ENCODE measurements at regions not wholly inside any gene's neighbourhood (a gene's known extent, or its start where the extent isn't known, plus 50 kb on each side); places are given as distances from the start of the nearest gene placed in this dataset.

DNA sequence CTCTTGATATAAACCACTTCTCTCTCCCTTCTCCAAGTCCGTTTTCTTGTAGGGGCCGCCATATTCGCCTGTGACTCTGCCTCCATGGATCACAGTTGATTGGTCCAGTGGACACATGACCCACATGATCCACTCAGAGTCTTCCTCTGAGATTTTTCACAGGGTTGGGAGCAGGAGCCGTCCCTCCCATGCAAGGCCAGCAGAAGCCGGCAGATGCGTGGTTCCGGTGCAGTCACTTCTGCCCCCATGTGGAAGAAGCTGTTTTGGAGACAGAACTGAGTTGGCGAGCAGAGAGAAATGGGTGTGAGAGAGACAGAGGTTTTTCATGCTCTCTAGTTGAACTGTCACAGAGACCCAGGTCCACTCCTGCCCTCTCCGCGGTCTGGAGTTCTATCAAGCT is 83.3 kb downstream of the C16orf95 start:
- no peak for DNase-seq

DNA sequence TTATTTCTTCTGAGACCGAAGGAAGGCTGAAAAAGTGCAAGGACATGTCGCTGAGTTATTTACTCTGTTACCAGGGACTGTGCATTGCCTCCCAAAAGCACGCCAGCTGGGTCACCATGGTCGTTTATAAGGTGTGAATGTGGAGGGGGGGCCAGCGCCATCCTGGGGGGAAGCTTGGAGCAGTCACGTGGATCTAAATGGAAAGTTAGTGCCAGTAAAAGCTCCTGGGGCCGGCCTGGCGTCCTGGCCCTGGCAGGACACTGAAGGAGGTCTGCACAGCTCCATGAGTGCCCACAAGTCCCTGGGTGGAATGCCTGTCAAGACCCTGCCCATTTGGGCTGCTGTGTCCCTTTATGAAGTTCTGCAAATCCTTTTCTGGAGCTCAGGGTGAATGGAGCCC is 82.6 kb downstream of the C16orf95 start:
- DNase-seq, result no peak

DNA sequence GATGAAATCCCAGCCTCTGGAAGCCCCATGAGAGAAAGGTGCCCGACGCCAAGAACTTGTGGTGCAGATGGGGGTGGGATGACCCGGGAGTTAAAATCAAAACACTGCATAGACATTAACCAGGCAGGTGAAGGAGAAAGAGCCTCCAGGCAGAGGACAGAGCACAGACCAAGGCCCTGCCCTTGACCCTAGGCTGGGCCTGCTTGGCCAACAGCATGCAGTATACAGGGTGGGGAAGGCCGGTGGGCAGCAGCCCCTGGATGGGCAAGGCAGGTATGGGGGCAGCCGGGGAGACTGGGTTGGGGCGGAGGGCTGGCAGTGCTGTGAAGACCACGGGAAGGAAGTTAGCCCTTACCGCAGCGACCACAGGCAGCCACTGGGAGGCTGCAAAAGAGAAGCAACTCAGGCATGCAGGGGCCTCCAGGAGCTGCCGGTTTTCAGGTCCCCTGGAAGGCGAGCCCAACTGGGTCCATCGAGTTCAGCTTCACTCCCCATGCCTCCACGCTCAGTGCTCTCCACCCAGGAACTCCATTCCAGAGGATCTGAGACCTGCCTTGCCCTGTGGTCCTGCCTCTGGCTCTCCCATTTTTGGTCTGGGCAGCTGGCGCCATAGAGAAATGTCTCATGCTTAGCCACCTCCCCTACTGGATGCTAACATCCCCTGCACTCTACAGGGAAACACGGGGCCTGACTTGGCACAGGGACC is 81.2 kb downstream of the C16orf95 start:
- DNase-seq, result no peak

DNA sequence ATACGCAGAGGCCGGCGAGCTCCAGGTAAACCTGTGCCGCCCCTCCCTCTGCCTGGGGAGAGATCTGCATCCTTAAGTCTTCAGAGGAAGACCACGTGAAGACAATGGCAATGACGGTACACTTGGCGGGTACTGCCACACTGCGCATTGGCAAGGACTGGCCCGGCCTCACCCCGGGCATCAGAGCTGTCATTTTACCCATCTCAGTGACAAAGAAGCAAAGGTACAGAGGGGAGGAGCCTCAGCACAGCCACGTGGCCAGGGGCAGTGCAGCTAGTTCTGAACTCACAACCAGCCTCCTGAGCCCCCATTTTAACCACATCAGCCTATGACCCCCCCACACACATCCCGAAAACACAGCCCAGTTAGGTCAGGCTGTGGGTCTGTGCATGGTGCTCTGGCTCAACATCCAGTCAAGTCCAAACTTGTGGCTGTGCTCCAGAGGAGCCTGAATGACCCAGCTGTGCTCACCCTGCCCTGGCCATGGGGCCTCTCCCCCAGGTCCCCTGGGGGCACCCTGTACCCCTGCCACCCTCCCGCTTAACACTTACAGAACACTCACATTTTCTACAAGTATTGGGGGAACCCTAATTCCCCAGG is 80.6 kb downstream of the C16orf95 start:
- DNase-seq, result no peak

DNA sequence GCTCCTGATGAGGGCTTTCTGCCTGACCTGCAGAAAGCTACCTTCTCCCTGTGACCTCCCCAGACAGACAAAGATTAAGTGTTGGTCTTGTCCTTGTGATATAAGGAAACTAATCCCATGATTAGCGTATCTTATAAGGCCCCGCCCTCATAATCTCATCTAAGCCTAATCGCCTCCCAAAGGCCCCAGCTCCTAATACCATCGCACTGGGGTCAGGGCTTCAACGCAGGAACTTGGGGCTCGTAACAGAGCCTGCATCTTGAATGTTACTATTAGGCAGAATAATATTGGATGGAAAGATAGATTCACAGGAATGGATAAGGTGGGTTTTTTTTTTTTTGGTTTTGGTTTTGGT is 78.9 kb downstream of the C16orf95 start:
- DNase-seq, result no peak

DNA sequence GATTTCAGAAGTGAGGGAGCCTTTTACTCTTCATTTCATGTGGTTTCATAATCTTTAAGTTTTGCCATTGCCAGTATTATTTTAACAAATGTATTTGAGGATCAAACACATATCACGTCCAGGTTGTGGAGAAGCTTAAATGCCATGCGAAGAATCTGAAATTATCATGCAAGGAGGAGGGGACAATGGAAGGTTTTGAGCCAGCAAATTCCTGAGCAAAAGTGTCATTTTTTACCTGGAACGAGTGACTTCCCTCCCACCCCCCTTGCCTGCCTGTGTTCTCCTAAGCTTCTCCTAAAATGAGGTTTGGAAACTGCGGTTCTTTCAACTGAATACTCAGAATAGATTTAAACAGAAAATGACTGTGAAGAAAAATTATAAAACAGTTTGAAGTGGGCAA is 77.6 kb downstream of the C16orf95 start:
- DNase-seq, result no peak

DNA sequence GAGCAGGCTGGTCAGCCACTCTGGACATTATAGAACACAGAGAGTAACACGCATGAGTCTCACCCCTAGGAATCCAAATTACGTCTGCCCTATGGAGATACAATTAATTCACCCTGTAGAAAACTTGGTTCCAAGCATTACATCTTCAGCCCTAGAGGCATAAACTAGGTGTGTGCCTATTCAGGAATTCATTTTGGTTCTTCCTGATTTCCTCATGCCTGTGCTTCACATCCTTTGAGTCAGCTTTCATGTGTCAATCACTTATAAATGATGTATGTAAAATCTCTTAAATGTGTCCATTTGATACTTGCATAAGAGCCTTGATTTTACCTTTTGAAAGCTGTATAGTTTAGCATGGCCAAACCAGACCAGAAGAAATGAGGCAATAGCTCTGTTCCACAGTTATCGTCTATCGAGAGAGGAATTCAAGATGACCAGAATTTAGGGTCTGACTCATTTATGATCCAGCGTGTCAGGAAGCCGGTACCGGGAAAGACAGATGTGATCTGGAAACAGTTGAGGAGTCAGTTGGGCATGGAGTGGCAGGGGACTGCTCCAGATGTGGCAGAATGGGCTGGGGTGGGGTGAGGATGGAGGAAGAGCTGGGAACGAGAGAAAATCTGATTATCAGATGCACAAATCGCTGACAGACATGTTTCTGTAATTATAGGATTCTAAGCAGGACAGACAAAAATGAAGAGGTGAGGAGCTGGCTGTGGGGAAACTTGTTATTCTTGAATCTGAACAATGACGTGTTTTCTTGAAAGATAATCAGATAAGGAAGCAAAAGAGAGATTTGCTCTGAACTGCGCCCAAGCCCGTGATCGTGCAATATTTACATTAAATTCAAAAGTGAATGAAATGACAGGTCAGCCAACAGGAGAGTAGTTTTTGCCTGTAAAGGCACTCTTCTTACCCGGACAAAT is 76.7 kb downstream of the C16orf95 start:
- DNase-seq, result no peak

DNA sequence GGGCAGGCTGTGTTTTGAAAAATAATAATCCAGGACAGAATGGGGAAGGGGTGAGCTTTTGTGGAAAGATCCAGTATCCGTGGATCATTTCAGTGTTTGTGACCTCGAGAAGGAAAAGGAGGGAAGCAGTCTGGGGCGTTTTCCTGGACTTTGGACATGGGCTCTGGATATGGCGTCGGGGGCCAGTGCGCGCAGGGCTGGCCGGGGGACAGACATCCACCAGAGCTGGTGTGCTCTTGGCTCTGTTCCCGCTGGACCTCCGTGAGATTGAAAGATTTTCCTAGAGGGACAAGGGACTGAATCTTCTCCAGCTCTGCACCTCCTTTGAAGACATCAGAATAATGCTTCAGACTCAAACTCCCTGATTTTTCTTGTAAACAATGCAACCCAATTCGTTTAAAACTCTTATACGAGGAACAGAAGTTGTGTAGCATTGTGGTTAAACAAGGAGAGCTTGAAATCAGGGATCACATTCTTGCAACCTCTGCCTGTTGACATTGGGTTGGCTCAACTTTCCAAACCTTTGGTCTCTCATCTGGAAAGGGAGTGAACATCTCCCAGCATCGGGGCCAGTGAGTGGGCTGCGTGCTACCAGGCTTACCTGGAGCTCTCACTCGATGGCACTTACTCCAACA is 75.9 kb downstream of the C16orf95 start:
- no peak for DNase-seq

DNA sequence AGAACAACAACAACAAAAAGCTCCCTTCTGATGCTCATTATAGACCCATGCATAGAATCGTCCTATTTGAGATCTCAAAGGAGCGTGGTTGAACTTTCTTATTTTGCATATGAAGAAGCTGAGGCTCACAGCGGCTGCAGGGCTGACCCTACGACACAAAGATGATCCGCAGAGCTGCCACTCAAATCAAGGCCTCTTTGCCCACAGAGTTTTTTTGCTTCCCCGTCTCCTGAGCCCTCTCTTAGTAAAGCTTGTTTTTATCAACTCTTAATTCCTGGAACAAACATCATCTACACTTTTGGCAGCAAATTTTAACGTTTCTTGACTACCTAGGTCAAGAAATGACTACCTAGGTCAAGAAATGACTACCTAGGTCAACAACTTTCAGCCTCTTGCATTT is 73.7 kb downstream of the C16orf95 start:
- DNase-seq, result no peak

DNA sequence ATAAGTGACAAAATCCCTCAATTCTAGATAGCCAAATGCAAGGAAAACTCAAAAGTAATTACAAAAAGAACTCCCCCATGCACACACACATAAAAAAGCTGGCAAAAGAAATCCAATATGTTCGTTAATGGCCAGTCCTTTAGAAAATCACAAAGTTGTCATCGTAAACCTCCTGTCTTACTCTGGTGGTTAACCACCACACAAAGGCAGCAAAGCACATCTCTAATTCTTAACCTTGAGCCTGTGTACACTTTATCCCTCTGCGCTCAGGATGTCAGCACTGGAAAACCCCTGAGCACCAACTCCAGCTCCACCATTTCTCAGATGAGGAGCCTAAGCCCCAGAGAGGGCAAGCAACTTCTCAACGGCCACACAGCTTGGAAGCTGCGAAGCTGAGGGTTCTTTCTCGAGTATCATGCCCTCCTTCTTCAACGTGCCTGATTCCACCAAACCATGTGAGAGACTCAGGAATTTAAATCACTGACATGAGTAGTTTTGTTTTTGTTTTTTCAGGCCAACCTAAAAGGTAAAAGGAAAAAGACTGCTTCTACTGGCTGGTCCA is 72.5 kb downstream of the C16orf95 start:
- DNase-seq, result no peak

DNA sequence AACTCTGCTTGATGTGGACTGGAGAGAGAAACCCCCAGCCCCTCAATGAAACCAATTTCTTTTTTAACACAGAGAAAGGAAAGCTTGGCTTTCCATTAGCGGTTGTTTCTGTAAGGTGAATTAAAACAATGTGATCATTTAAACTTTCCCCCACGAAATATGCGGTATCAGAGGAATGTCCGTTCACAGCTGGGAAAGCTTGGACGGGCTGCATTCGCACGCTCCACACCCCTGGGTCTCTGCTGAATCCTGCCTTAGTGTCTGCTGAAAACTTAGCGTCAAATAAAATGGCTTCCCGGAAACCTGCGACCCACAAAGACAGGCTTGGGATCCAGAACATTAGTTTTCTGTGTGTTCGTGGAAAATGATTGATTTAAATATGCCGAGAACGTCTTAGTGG is 71.7 kb downstream of the C16orf95 start:
- no peak for DNase-seq

DNA sequence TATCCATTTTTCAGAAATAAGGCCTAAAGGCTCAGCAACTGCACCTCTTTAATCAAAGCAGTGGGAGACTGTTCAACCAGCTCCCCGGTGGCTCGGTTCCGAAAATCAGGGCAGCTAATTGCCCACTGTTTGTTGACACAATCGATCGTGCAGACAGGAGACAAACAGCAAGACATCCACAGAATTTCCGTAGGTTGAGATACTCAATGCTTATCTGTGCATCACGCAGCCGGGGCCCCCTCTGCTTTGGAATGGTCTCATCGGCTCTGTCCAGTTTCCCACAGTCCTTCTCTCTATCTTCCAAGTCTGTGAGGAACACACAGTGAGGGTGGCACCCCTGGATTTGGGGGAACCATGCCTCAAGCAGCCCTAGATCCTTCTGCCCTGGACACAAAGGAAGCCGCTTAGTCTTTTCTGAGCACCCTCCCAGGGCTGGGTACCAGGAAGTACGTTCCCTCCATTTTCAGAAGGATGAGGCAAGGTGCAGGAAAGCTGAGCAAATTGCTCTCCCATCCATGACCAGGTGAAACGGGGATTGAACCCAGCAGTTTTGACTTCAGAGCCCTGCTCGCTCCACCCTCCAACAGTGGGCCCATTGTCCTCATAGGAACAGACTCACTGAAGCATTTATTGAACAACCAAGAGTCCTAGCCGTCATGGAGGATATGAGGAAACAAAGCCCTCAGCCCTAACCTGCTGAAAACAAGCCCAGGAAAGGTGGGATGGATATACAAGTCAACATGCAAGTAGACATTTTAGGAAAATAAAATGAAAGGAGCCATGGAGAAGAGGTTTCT is 70.7 kb downstream of the C16orf95 start:
- no peak for DNase-seq

DNA sequence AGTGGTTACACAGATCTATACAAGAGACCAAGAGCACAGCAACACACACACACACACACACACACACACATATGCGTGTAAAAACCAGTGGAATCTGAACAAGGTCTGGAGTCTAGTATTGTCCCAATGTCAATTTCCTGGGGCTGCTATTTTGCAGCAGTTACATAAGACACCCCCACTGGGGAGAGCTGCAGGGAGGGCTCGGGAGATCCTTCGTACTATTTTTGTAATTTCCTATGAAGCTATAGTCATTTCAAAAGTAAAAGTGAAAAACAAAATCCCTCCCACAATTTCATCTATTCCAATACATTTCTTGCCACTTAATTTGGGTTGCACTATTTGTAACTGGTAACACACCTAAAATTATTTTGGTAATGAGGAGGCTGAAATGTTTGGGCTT is 68.5 kb downstream of the C16orf95 start:
- no peak for DNase-seq

DNA sequence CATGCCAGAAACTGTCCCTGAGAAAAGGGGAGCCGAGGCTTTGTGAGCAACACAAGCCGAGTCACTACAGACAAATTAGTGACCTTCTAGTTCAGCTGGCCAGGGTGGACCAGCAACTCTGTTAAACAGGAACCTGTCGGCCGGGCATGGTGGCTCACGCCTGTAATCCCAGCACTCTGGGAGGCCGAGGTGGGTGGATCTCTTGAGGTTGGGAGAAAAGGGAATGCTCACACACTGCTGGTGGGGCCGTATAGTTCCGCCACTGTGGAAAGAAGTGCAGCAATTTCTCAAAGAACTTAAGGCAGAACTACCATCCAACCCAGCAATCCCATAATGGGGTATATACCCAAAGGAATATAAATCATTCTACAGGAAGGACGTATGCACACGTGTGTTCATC is 67.8 kb downstream of the C16orf95 start:
- DNase-seq, result no peak

DNA sequence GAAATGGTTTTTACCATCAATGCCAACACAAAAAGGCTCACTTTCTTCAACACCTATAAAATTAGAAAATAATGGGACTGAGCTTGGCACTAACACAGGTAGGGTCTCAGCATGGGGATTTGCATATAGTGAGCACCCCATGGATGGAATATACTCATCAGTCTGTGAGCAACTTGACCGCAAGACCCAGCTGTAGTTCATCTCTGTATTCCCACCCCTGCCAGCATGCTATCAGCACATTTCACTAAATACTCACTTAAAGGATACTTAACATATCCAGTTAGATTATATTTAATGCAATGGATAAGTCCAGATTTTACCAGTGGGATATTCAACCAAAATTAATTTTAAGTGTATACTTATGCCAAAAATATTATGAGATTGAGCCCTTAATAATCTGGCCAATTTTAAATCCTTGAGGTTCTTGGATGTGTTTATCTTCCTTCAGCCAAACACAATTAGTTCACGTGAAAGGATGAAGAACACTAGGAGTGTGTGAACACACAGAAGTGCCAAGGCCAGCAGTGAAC is 66.7 kb downstream of the C16orf95 start:
- no peak for DNase-seq

DNA sequence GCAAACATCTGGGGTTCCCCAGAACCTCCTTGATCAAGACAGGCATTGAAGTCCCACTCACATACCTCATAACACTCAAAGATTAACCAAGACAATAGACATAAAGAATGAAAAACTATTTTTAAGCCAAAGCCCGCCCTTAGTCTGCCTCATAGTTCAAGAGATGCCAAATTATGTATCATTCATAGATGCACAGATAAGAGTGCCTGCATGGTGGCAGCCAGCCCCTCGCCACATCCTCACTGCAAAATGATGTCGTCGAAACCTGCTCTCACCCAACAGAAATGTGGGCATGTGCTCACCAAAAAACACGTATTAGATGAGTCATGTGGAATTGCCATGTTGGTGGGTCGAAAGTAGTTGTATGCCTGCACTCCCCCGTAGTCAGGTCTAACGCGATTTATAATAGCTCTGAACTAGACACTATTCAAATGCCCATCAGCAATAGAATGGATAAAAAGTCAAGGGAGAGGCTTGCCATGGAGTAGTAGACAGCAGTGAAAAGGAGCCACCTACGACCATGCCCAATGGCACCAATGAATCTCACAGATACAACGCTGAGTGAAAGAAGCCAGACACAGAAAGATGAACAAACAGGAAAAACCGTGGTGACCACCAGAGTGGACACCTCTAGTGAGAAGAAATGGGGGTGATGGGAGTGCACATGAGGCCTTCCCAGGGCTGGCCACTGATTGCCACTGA is 64.8 kb downstream of the C16orf95 start:
- no peak for DNase-seq

All from left kidney (tissue), 1 donor.